ENCODE measurements at regions not wholly inside any gene's neighbourhood (a gene's known extent, or its start where the extent isn't known, plus 50 kb on each side); places are given as distances from the start of the nearest gene placed in this dataset.

DNA sequence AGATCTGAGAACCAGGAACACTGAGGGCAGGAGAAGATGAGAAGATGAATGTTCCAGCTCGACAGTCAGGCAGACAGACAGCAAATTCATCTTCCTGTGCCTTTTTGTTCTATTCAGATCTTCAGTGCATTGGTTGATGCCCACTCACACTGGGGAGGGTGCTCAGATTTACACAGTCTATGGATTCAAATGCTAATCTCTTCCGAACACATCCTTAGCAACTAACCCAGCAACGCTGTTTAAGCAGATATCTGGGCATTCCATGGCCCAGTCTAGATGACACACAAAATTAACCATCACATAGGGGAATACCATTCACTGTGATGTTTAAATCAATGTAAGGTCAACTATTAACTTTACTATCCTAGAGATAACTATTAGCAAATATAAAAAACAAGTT, 571.9 kb downstream of the NYAP2 start:
- no peak for TF ChIP-seq POLR2A (IDR thresholded peaks at IDR 0.05)
- TF ChIP-seq, protein P1, sequence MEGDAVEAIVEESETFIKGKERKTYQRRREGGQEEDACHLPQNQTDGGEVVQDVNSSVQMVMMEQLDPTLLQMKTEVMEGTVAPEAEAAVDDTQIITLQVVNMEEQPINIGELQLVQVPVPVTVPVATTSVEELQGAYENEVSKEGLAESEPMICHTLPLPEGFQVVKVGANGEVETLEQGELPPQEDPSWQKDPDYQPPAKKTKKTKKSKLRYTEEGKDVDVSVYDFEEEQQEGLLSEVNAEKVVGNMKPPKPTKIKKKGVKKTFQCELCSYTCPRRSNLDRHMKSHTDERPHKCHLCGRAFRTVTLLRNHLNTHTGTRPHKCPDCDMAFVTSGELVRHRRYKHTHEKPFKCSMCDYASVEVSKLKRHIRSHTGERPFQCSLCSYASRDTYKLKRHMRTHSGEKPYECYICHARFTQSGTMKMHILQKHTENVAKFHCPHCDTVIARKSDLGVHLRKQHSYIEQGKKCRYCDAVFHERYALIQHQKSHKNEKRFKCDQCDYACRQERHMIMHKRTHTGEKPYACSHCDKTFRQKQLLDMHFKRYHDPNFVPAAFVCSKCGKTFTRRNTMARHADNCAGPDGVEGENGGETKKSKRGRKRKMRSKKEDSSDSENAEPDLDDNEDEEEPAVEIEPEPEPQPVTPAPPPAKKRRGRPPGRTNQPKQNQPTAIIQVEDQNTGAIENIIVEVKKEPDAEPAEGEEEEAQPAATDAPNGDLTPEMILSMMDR (IDR thresholded peaks at IDR 0.05): no peak
- no peak for DNase-seq

DNA sequence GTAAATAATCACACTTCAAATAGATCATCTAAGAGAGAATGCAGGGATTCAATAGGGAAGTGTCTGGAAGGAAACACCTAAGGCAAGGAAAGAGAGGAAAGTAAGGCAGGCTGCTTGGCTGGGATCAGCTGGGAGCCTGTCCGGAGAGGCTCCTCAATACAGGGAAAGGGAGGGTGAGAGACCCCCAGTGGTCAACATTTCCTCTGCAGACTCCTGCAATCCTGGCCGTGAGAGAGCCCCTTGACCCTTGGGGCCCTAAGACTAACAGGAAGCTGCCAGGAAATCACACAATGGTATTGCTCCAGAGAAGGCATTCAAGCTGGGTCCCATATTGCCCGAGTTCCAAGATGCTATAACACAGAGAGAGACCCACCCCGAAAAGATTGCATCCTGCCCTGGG, 549.4 kb downstream of the NYAP2 start:
- Histone ChIP-seq H3K27me3 (no peaks in the 10 kb centered on the region), H3K4me3 (no peak overlapping the region), H3K36me3 (replicated peaks in 1 of 2) (no peaks in the 10 kb centered on the region), H3K9me3 (replicated peaks in 1 of 3) (peaks cover 0 to 16% (median 0%) of the 10 kb centered on the region in 3 donors), H3K4me1 (replicated peaks in 1 of 2) (no peaks in the 10 kb centered on the region), H3K27ac (no peak overlapping the region)
- TF ChIP-seq, protein P1 (IDR thresholded peaks at IDR 0.05): no peak
- no peak for TF ChIP-seq POLR2A (IDR thresholded peaks at IDR 0.05)
- intact Hi-C loops (cut with DNase I): no loop called here
- 50 to 59% (median 56%) methylated on average over 2 to 4 of the region's 4 CpGs for WGBS, 4 donors
- no peak for DNase-seq

More for the DNA sequence above, 571.9 kb downstream of the NYAP2 start:
- H3K36me3 ChIP-seq (replicated peaks in 1 of 2): no peaks in the 10 kb centered on the region
- no peak overlapping the region for H3K4me3 ChIP-seq
- H3K4me1 ChIP-seq (replicated peaks in 1 of 2): no peaks in the 10 kb centered on the region
- H3K9me3 ChIP-seq (replicated peaks in 1 of 3): peaks cover 0 to 7% (median 0%) of the 10 kb centered on the region in 3 donors
- no peaks in the 10 kb centered on the region for H3K27me3 ChIP-seq
- 68 to 85% (median 73%) methylated on average over 3 of the region's 3 CpGs for WGBS, 4 donors
- intact Hi-C loops (cut with DNase I): no loop called here
- H3K27ac ChIP-seq: no peak overlapping the region

DNA sequence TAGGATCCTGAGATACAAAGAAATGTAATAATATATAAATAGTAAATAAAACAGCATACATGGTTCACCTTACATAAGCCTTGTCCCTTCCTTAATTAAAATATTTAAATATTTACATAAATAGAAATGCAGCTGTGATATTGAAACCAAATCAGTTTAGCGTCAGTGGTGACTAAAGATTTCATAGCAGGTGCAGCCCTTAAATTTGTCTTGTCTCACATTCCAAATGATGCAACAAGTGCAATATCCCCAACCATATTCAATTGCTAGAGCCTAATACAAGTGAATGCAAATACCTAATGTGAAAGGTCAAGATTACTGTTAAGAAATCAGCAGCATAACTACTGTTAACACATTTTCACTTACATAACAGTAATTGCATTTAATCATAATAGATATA, 539.5 kb downstream of the NYAP2 start:
- no peak overlapping the region for H3K27ac ChIP-seq
- H3K4me3 ChIP-seq: no peak overlapping the region
- 87 to 98% (median 96%) methylated on average over 1 of the region's 1 CpG for WGBS, 4 donors
- DNase-seq: no peak
- no peaks in the 10 kb centered on the region for H3K27me3 ChIP-seq
- no peaks in the 10 kb centered on the region for H3K4me1 ChIP-seq (replicated peaks in 1 of 2)
- H3K9me3 ChIP-seq (replicated peaks in 1 of 3): no peaks in the 10 kb centered on the region
- no peaks in the 10 kb centered on the region for H3K36me3 ChIP-seq (replicated peaks in 1 of 2)
- intact Hi-C loops (cut with DNase I): no loop called here
- TF ChIP-seq, protein P1 (IDR thresholded peaks at IDR 0.05): no peak
- TF ChIP-seq POLR2A (IDR thresholded peaks at IDR 0.05): no peak

DNA sequence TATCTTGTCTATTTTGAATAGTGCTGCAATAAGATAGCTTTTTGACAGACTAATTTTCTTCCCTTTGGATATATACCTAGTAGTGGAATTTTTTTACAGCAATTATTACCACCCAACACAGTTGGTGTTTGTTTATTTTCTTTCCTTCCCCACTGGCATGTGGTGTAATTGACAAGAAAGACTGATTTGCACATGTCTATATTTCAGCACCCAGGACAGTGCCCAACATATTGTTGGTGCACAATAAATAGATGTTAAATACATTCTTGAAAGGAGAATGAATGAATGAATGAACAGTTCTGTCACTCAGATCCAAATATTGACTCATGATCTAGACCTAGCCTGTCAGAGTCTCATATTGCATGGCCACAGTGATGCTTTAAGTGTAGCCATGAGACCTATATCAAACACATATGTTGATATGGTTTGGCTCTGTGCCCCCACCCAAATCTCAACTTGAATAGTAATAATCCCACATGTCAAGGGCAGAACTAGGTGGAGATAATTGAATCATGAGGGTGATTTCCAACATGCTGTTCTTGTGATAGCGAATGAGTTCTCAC, 538.2 kb downstream of the NYAP2 start:
- H3K36me3 ChIP-seq (replicated peaks in 1 of 2): no peaks in the 10 kb centered on the region
- H3K27me3 ChIP-seq: no peaks in the 10 kb centered on the region
- no peak for DNase-seq
- no peak overlapping the region for H3K27ac ChIP-seq
- TF ChIP-seq POLR2A (IDR thresholded peaks at IDR 0.05): no peak
- TF ChIP-seq, protein P1 (IDR thresholded peaks at IDR 0.05): no peak
- 95 to 100% (median 99%) methylated on average over 1 of the region's 1 CpG for WGBS, 4 donors
- H3K4me3 ChIP-seq: no peak overlapping the region
- H3K4me1 ChIP-seq (replicated peaks in 1 of 2): no peaks in the 10 kb centered on the region
- intact Hi-C loops (cut with DNase I): no loop called here
- no peaks in the 10 kb centered on the region for H3K9me3 ChIP-seq (replicated peaks in 1 of 3)
